ENCODE measurements at regions not wholly inside any gene's neighbourhood (a gene's known extent, or its start where the extent isn't known, plus 50 kb on each side); places are given as distances from the start of the nearest gene placed in this dataset.

GRCh38 chr6:11425876-11426275 is 111.7 kb upstream of the TMEM170B start:
- H3K27me3 ChIP-seq (replicated peaks; ENCODE audit: control insufficient read depth, insufficient read depth, low read length) = no peaks in the 10 kb centered on the region
- H3K36me3 ChIP-seq (ENCODE audit: control insufficient read depth, insufficient read depth, low read length) = no peaks in the 10 kb centered on the region
- no peak overlapping the region for H3K4me3 ChIP-seq (replicated peaks; ENCODE audit: low read depth, low read length)
- TF ChIP-seq CTCF (IDR thresholded peaks at IDR 0.05; ENCODE audit: insufficient read depth, low read length, poor library complexity, severe bottlenecking) = no peak
- DNase-seq (ENCODE audit: extremely low read depth, insufficient read length) = no peak

GRCh38 chr6:11425431-11425871 is 112.1 kb upstream of the TMEM170B start:
- H3K36me3 ChIP-seq (ENCODE audit: control insufficient read depth, insufficient read depth, low read length) = no peaks in the 10 kb centered on the region
- no peaks in the 10 kb centered on the region for H3K27me3 ChIP-seq (replicated peaks; ENCODE audit: control insufficient read depth, insufficient read depth, low read length)
- H3K4me3 ChIP-seq (replicated peaks; ENCODE audit: low read depth, low read length) = no peak overlapping the region
- no peak for TF ChIP-seq CTCF (IDR thresholded peaks at IDR 0.05; ENCODE audit: insufficient read depth, low read length, poor library complexity, severe bottlenecking)
- DNase-seq (ENCODE audit: extremely low read depth, insufficient read length) = no peak

DNA sequence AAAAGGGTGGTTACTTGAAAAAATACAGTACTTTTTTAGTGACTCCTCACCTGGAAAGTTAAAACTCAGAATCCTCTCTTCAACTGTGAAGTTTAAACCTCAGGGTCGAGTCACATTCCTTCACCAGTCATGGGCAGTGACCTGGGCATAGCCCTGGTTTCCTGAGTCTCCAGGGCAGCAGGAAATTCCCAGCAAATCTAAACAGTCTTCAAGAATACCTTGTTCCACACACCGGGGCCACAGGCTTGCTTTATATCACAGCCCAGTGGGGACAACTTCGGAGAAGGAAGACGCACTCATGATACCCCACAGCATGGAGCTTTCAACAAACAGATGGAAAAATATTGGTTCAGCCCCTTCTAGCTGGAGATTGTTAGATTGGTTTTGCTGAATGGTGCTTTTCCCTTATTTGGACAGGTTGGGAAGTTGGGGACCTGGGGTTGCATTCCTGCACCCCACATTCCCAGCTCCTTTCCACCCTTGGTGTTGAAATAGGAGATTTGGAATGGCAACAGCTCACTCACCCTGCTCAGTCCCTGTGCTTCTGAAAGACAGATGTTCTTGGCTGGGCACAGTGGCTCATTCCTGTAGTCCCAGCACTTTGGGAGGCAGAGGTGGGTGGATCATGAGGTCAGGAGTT is 113.0 kb upstream of the TMEM170B start:
- no peak for DNase-seq (ENCODE audit: extremely low read depth, insufficient read length)
- TF ChIP-seq CTCF (IDR thresholded peaks at IDR 0.05; ENCODE audit: insufficient read depth, low read length, poor library complexity, severe bottlenecking) = no peak

GRCh38 chr6:11423667-11424066 is 113.9 kb upstream of the TMEM170B start:
- no peaks in the 10 kb centered on the region for H3K36me3 ChIP-seq (ENCODE audit: control insufficient read depth, insufficient read depth, low read length)
- TF ChIP-seq CTCF (IDR thresholded peaks at IDR 0.05; ENCODE audit: insufficient read depth, low read length, poor library complexity, severe bottlenecking) = no peak

More for the DNA sequence above, 113.0 kb upstream of the TMEM170B start:
- no peaks in the 10 kb centered on the region for H3K36me3 ChIP-seq (ENCODE audit: control insufficient read depth, insufficient read depth, low read length)
- H3K4me3 ChIP-seq (replicated peaks; ENCODE audit: low read depth, low read length) = no peak overlapping the region
- no peaks in the 10 kb centered on the region for H3K27me3 ChIP-seq (replicated peaks; ENCODE audit: control insufficient read depth, insufficient read depth, low read length)

GRCh38 chr6:11423072-11423471 is 114.5 kb upstream of the TMEM170B start:
- no peak for TF ChIP-seq CTCF (IDR thresholded peaks at IDR 0.05; ENCODE audit: insufficient read depth, low read length, poor library complexity, severe bottlenecking)
- no peak overlapping the region for H3K4me3 ChIP-seq (replicated peaks; ENCODE audit: low read depth, low read length)
- no peak for DNase-seq (ENCODE audit: extremely low read depth, insufficient read length)

More at GRCh38 chr6:11423667-11424066, 113.9 kb upstream of the TMEM170B start:
- DNase-seq (ENCODE audit: extremely low read depth, insufficient read length) = no peak
- Histone ChIP-seq H3K27me3 (replicated peaks; ENCODE audit: control insufficient read depth, insufficient read depth, low read length) (no peaks in the 10 kb centered on the region), H3K4me3 (replicated peaks; ENCODE audit: low read depth, low read length) (no peak overlapping the region)

More at GRCh38 chr6:11423072-11423471, 114.5 kb upstream of the TMEM170B start:
- no peaks in the 10 kb centered on the region for H3K36me3 ChIP-seq (ENCODE audit: control insufficient read depth, insufficient read depth, low read length)
- no peaks in the 10 kb centered on the region for H3K27me3 ChIP-seq (replicated peaks; ENCODE audit: control insufficient read depth, insufficient read depth, low read length)
